ENCODE measurements at regions not wholly inside any gene's neighbourhood (a gene's known extent, or its start where the extent isn't known, plus 50 kb on each side); places are given as distances from the start of the nearest gene placed in this dataset.
"Not testable (repeated sequence)": the region's sequence is repeated elsewhere in the genome, so short reads cannot be mapped to it uniquely, and the experiment has no call there.

DNA sequence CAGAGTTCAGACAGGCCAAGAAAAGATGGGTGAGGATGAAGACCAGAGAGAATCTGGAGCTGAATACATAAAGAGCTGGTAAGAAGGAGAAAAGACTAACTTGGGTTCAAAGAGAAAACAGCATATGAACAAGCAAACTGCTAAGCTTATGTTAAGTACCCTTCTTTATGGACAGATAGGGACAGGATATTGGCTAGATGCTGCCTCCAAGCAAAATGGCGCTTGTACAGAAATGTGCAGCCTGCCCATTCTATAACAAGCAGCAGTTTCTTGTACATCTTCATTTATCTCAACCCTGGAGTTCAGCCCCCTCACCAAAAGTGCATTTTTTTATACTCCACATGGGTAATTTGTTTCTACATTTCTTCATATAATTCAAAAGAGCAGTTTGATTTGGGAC lies 184.5 kb downstream of the RMST start:
- Histone ChIP-seq H3F3A (ENCODE audit: insufficient read depth) (no peaks in the 10 kb centered on the region), H3K9ac (ENCODE audit: low read length) (no peak overlapping the region), H3K4me3 (ENCODE audit: insufficient read depth, low read length, poor library complexity, severe bottlenecking) (no peak overlapping the region), H3K27me3 (ENCODE audit: low read length) (no peaks in the 10 kb centered on the region), H3K27ac (ENCODE audit: low read depth, low read length) (no peak overlapping the region), H3K4me2 (ENCODE audit: low read depth, low read length, poor library complexity, severe bottlenecking) (no peak overlapping the region), H2AFZ (ENCODE audit: low read depth, low read length, severe bottlenecking) (no peak overlapping the region), H3K36me3 (ENCODE audit: low read length) (no peaks in the 10 kb centered on the region), H3K79me2 (ENCODE audit: insufficient read depth, low read length) (no peaks in the 10 kb centered on the region), H4K20me1 (ENCODE audit: low read depth, low read length) (no peaks in the 10 kb centered on the region), H3K9me3 (ENCODE audit: insufficient read depth, low read length) (no peaks in the 10 kb centered on the region), H3K9me2 (replicated peaks; ENCODE audit: insufficient read depth, low read length) (no peaks in the 10 kb centered on the region)
- TF ChIP-seq EZH2phosphoT487 (conservative IDR thresholded peaks at IDR 0.05; ENCODE audit: low read length): no peak
- TF ChIP-seq, protein P1, sequence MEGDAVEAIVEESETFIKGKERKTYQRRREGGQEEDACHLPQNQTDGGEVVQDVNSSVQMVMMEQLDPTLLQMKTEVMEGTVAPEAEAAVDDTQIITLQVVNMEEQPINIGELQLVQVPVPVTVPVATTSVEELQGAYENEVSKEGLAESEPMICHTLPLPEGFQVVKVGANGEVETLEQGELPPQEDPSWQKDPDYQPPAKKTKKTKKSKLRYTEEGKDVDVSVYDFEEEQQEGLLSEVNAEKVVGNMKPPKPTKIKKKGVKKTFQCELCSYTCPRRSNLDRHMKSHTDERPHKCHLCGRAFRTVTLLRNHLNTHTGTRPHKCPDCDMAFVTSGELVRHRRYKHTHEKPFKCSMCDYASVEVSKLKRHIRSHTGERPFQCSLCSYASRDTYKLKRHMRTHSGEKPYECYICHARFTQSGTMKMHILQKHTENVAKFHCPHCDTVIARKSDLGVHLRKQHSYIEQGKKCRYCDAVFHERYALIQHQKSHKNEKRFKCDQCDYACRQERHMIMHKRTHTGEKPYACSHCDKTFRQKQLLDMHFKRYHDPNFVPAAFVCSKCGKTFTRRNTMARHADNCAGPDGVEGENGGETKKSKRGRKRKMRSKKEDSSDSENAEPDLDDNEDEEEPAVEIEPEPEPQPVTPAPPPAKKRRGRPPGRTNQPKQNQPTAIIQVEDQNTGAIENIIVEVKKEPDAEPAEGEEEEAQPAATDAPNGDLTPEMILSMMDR (IDR thresholded peaks at IDR 0.05; ENCODE audit: insufficient read depth, low read length, poor library complexity, severe bottlenecking): no peak

DNA sequence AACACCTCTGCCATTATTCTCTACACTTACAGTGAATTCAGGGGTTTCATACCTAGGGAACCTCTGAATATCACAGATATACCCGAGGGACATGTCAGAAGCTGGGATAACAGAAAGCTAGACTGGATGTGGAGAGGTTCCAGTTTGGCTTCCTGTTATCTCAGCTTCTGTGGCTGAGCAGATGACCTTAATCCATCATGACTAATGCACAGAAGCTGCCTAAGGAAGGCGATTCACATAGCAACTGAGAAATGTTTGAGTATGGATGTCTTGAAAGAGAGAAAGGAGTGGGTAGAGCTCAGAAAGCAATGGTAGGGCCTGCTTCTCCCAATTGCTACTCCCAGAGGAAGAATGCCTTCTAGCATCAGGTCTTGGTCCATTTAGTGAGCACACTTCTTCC lies 187.6 kb downstream of the RMST start:
- Histone ChIP-seq H3K9me2 (replicated peaks; ENCODE audit: insufficient read depth, low read length) (no peaks in the 10 kb centered on the region), H3K27ac (ENCODE audit: low read depth, low read length) (no peak overlapping the region), H3K36me3 (ENCODE audit: low read length) (no peaks in the 10 kb centered on the region), H3K4me2 (ENCODE audit: low read depth, low read length, poor library complexity, severe bottlenecking) (no peak overlapping the region), H2AFZ (ENCODE audit: low read depth, low read length, severe bottlenecking) (no peak overlapping the region), H3K4me3 (ENCODE audit: insufficient read depth, low read length, poor library complexity, severe bottlenecking) (no peak overlapping the region), H3F3A (ENCODE audit: insufficient read depth) (no peaks in the 10 kb centered on the region), H3K79me2 (ENCODE audit: insufficient read depth, low read length) (no peaks in the 10 kb centered on the region), H3K9me3 (ENCODE audit: insufficient read depth, low read length) (no peaks in the 10 kb centered on the region), H3K9ac (ENCODE audit: low read length) (no peak overlapping the region), H3K27me3 (ENCODE audit: low read length) (no peaks in the 10 kb centered on the region), H4K20me1 (ENCODE audit: low read depth, low read length) (no peaks in the 10 kb centered on the region)
- TF ChIP-seq EZH2phosphoT487 (conservative IDR thresholded peaks at IDR 0.05; ENCODE audit: low read length): no peak
- TF ChIP-seq, protein P1 (IDR thresholded peaks at IDR 0.05; ENCODE audit: insufficient read depth, low read length, poor library complexity, severe bottlenecking): no peak

- H3K9ac ChIP-seq (ENCODE audit: low read length); H3K4me3 ChIP-seq (ENCODE audit: insufficient read depth, low read length, poor library complexity, severe bottlenecking); H3K9me2 ChIP-seq (replicated peaks; ENCODE audit: insufficient read depth, low read length); H3K27ac ChIP-seq (ENCODE audit: low read depth, low read length); H2AFZ ChIP-seq (ENCODE audit: low read depth, low read length, severe bottlenecking); H3F3A ChIP-seq (ENCODE audit: insufficient read depth); H3K9me3 ChIP-seq (ENCODE audit: insufficient read depth, low read length); H3K4me2 ChIP-seq (ENCODE audit: low read depth, low read length, poor library complexity, severe bottlenecking); H3K36me3 ChIP-seq (ENCODE audit: low read length); H3K27me3 ChIP-seq (ENCODE audit: low read length); H4K20me1 ChIP-seq (ENCODE audit: low read depth, low read length); H3K79me2 ChIP-seq (ENCODE audit: insufficient read depth, low read length): not testable (repeated sequence)
Measured at GRCh38 chr12:97656548-97656947, 193.9 kb downstream of the RMST start.

GRCh38 chr12:97659117-97659880 lies 196.7 kb downstream of the RMST start:
- Histone ChIP-seq H3K9ac (ENCODE audit: low read length) (no peak overlapping the region), H3K4me3 (ENCODE audit: insufficient read depth, low read length, poor library complexity, severe bottlenecking) (no peak overlapping the region), H3K9me3 (ENCODE audit: insufficient read depth, low read length) (no peaks in the 10 kb centered on the region), H3K79me2 (ENCODE audit: insufficient read depth, low read length) (no peaks in the 10 kb centered on the region), H3K27me3 (ENCODE audit: low read length) (no peaks in the 10 kb centered on the region), H3K4me2 (ENCODE audit: low read depth, low read length, poor library complexity, severe bottlenecking) (no peak overlapping the region), H4K20me1 (ENCODE audit: low read depth, low read length) (no peaks in the 10 kb centered on the region), H3K36me3 (ENCODE audit: low read length) (no peaks in the 10 kb centered on the region), H3K9me2 (replicated peaks; ENCODE audit: insufficient read depth, low read length) (no peaks in the 10 kb centered on the region), H3F3A (ENCODE audit: insufficient read depth) (no peaks in the 10 kb centered on the region), H3K27ac (ENCODE audit: low read depth, low read length) (no peak overlapping the region), H2AFZ (ENCODE audit: low read depth, low read length, severe bottlenecking) (no peak overlapping the region)
- TF ChIP-seq, protein P1 (IDR thresholded peaks at IDR 0.05; ENCODE audit: insufficient read depth, low read length, poor library complexity, severe bottlenecking): no peak
- no peak for TF ChIP-seq EZH2phosphoT487 (conservative IDR thresholded peaks at IDR 0.05; ENCODE audit: low read length)
